ENCODE measurements at regions not wholly inside any gene's neighbourhood (a gene's known extent, or its start where the extent isn't known, plus 50 kb on each side); places are given as distances from the start of the nearest gene placed in this dataset.

- no peaks in the 10 kb centered on the region for H3K27me3 ChIP-seq (replicated peaks; ENCODE audit: control insufficient read depth, insufficient read depth, low read length)
- no peaks in the 10 kb centered on the region for H3K9me3 ChIP-seq (ENCODE audit: control insufficient read depth, low read length)
These were observed 332.6 kb upstream of the SMC2 start for GRCh38 chr9:103761466-103761865.

GRCh38 chr9:103789686-103790085 lies 304.4 kb upstream of the SMC2 start:
- H3K4me1 ChIP-seq (ENCODE audit: control insufficient read depth, insufficient read depth, low read length) = no peaks in the 10 kb centered on the region
- DNase-seq (ENCODE audit: low read depth) = peak; percentile 5
- no peaks in the 10 kb centered on the region for H3K36me3 ChIP-seq (ENCODE audit: control insufficient read depth, insufficient read depth, low read length, severe bottlenecking)
- H3K9me3 ChIP-seq (ENCODE audit: control insufficient read depth, low read length) = no peaks in the 10 kb centered on the region
- H3K27me3 ChIP-seq (replicated peaks; ENCODE audit: control insufficient read depth, insufficient read depth, low read length) = no peaks in the 10 kb centered on the region
- H3K4me3 ChIP-seq (ENCODE audit: low read length) = no peak overlapping the region
- H3K9ac ChIP-seq (ENCODE audit: low read length) = no peak overlapping the region

More at GRCh38 chr9:103761466-103761865, 332.6 kb upstream of the SMC2 start:
- DNase-seq (ENCODE audit: low read depth) = no peak
- Histone ChIP-seq H3K9ac (ENCODE audit: low read length) (no peak overlapping the region), H3K36me3 (ENCODE audit: control insufficient read depth, insufficient read depth, low read length, severe bottlenecking) (no peaks in the 10 kb centered on the region), H3K4me3 (ENCODE audit: low read length) (no peak overlapping the region), H3K4me1 (ENCODE audit: control insufficient read depth, insufficient read depth, low read length) (no peaks in the 10 kb centered on the region)

- no peak overlapping the region for H3K9ac ChIP-seq (ENCODE audit: low read length)
- H3K4me1 ChIP-seq (ENCODE audit: control insufficient read depth, insufficient read depth, low read length) = peaks cover 4% of the 10 kb centered on the region
- no peaks in the 10 kb centered on the region for H3K36me3 ChIP-seq (ENCODE audit: control insufficient read depth, insufficient read depth, low read length, severe bottlenecking)
- no peaks in the 10 kb centered on the region for H3K27me3 ChIP-seq (replicated peaks; ENCODE audit: control insufficient read depth, insufficient read depth, low read length)
- no peak overlapping the region for H3K4me3 ChIP-seq (ENCODE audit: low read length)
- H3K9me3 ChIP-seq (ENCODE audit: control insufficient read depth, low read length) = no peaks in the 10 kb centered on the region
- peak; percentile 46 for DNase-seq (ENCODE audit: low read depth)
These were observed 295.5 kb upstream of the SMC2 start for GRCh38 chr9:103798620-103799019.

- Histone ChIP-seq H3K27me3 (replicated peaks; ENCODE audit: control insufficient read depth, insufficient read depth, low read length) (no peaks in the 10 kb centered on the region), H3K36me3 (ENCODE audit: control insufficient read depth, insufficient read depth, low read length, severe bottlenecking) (no peaks in the 10 kb centered on the region), H3K4me3 (ENCODE audit: low read length) (no peak overlapping the region), H3K4me1 (ENCODE audit: control insufficient read depth, insufficient read depth, low read length) (peaks cover 4% of the 10 kb centered on the region), H3K9ac (ENCODE audit: low read length) (no peak overlapping the region), H3K9me3 (ENCODE audit: control insufficient read depth, low read length) (no peaks in the 10 kb centered on the region)
- DNase-seq (ENCODE audit: low read depth) = no peak
These were observed 294.1 kb upstream of the SMC2 start for GRCh38 chr9:103799959-103800358.

- no peaks in the 10 kb centered on the region for H3K36me3 ChIP-seq (ENCODE audit: control insufficient read depth, insufficient read depth, low read length, severe bottlenecking)
- H3K27me3 ChIP-seq (replicated peaks; ENCODE audit: control insufficient read depth, insufficient read depth, low read length) = no peaks in the 10 kb centered on the region
- peaks cover 4% of the 10 kb centered on the region for H3K4me1 ChIP-seq (ENCODE audit: control insufficient read depth, insufficient read depth, low read length)
- DNase-seq (ENCODE audit: low read depth) = peak; percentile 18
- no peak overlapping the region for H3K9ac ChIP-seq (ENCODE audit: low read length)
- no peaks in the 10 kb centered on the region for H3K9me3 ChIP-seq (ENCODE audit: control insufficient read depth, low read length)
- H3K4me3 ChIP-seq (ENCODE audit: low read length) = no peak overlapping the region
These were observed 292.0 kb upstream of the SMC2 start for GRCh38 chr9:103802068-103802467.

GRCh38 chr9:103803245-103803644 lies 290.9 kb upstream of the SMC2 start:
- H3K9ac ChIP-seq (ENCODE audit: low read length) = no peak overlapping the region
- peaks cover 4% of the 10 kb centered on the region for H3K4me1 ChIP-seq (ENCODE audit: control insufficient read depth, insufficient read depth, low read length)
- no peak for DNase-seq (ENCODE audit: low read depth)
- no peaks in the 10 kb centered on the region for H3K36me3 ChIP-seq (ENCODE audit: control insufficient read depth, insufficient read depth, low read length, severe bottlenecking)
- H3K4me3 ChIP-seq (ENCODE audit: low read length) = no peak overlapping the region
- H3K27me3 ChIP-seq (replicated peaks; ENCODE audit: control insufficient read depth, insufficient read depth, low read length) = no peaks in the 10 kb centered on the region
- no peaks in the 10 kb centered on the region for H3K9me3 ChIP-seq (ENCODE audit: control insufficient read depth, low read length)

GRCh38 chr9:103804077-103804735 lies 289.9 kb upstream of the SMC2 start:
- no peaks in the 10 kb centered on the region for H3K27me3 ChIP-seq (replicated peaks; ENCODE audit: control insufficient read depth, insufficient read depth, low read length)
- no peaks in the 10 kb centered on the region for H3K36me3 ChIP-seq (ENCODE audit: control insufficient read depth, insufficient read depth, low read length, severe bottlenecking)
- no peak overlapping the region for H3K4me3 ChIP-seq (ENCODE audit: low read length)
- peak; percentile 12 for DNase-seq (ENCODE audit: low read depth)
- H3K9ac ChIP-seq (ENCODE audit: low read length) = no peak overlapping the region
- no peaks in the 10 kb centered on the region for H3K4me1 ChIP-seq (ENCODE audit: control insufficient read depth, insufficient read depth, low read length)
- no peaks in the 10 kb centered on the region for H3K9me3 ChIP-seq (ENCODE audit: control insufficient read depth, low read length)

GRCh38 chr9:103809745-103810144 lies 284.4 kb upstream of the SMC2 start:
- no peak for DNase-seq (ENCODE audit: low read depth)
- Histone ChIP-seq H3K9ac (ENCODE audit: low read length) (no peak overlapping the region), H3K4me3 (ENCODE audit: low read length) (no peak overlapping the region), H3K27me3 (replicated peaks; ENCODE audit: control insufficient read depth, insufficient read depth, low read length) (no peaks in the 10 kb centered on the region), H3K4me1 (ENCODE audit: control insufficient read depth, insufficient read depth, low read length) (no peaks in the 10 kb centered on the region), H3K36me3 (ENCODE audit: control insufficient read depth, insufficient read depth, low read length, severe bottlenecking) (no peaks in the 10 kb centered on the region), H3K9me3 (ENCODE audit: control insufficient read depth, low read length) (no peaks in the 10 kb centered on the region)

- no peak for DNase-seq (ENCODE audit: low read depth)
These were observed 282.6 kb upstream of the SMC2 start for GRCh38 chr9:103811462-103811861.

GRCh38 chr9:103816146-103816545 lies 278.0 kb upstream of the SMC2 start:
- H3K36me3 ChIP-seq (ENCODE audit: control insufficient read depth, insufficient read depth, low read length, severe bottlenecking) = no peaks in the 10 kb centered on the region
- H3K4me3 ChIP-seq (ENCODE audit: low read length) = no peak overlapping the region
- no peaks in the 10 kb centered on the region for H3K4me1 ChIP-seq (ENCODE audit: control insufficient read depth, insufficient read depth, low read length)
- H3K27me3 ChIP-seq (replicated peaks; ENCODE audit: control insufficient read depth, insufficient read depth, low read length) = no peaks in the 10 kb centered on the region
- no peaks in the 10 kb centered on the region for H3K9me3 ChIP-seq (ENCODE audit: control insufficient read depth, low read length)
- H3K9ac ChIP-seq (ENCODE audit: low read length) = no peak overlapping the region
- no peak for DNase-seq (ENCODE audit: low read depth)

More at GRCh38 chr9:103811462-103811861, 282.6 kb upstream of the SMC2 start:
- Histone ChIP-seq H3K4me1 (ENCODE audit: control insufficient read depth, insufficient read depth, low read length) (no peaks in the 10 kb centered on the region), H3K36me3 (ENCODE audit: control insufficient read depth, insufficient read depth, low read length, severe bottlenecking) (no peaks in the 10 kb centered on the region), H3K4me3 (ENCODE audit: low read length) (no peak overlapping the region), H3K9me3 (ENCODE audit: control insufficient read depth, low read length) (no peaks in the 10 kb centered on the region), H3K9ac (ENCODE audit: low read length) (no peak overlapping the region), H3K27me3 (replicated peaks; ENCODE audit: control insufficient read depth, insufficient read depth, low read length) (no peaks in the 10 kb centered on the region)

GRCh38 chr9:103819936-103820335 lies 274.2 kb upstream of the SMC2 start:
- no peaks in the 10 kb centered on the region for H3K9me3 ChIP-seq (ENCODE audit: control insufficient read depth, low read length)
- no peaks in the 10 kb centered on the region for H3K36me3 ChIP-seq (ENCODE audit: control insufficient read depth, insufficient read depth, low read length, severe bottlenecking)
- no peaks in the 10 kb centered on the region for H3K27me3 ChIP-seq (replicated peaks; ENCODE audit: control insufficient read depth, insufficient read depth, low read length)
- no peak overlapping the region for H3K4me3 ChIP-seq (ENCODE audit: low read length)
- no peak for DNase-seq (ENCODE audit: low read depth)
- no peak overlapping the region for H3K9ac ChIP-seq (ENCODE audit: low read length)
- no peaks in the 10 kb centered on the region for H3K4me1 ChIP-seq (ENCODE audit: control insufficient read depth, insufficient read depth, low read length)

- Histone ChIP-seq H3K4me1 (ENCODE audit: control insufficient read depth, insufficient read depth, low read length) (no peaks in the 10 kb centered on the region), H3K36me3 (ENCODE audit: control insufficient read depth, insufficient read depth, low read length, severe bottlenecking) (no peaks in the 10 kb centered on the region), H3K4me3 (ENCODE audit: low read length) (no peak overlapping the region), H3K27me3 (replicated peaks; ENCODE audit: control insufficient read depth, insufficient read depth, low read length) (no peaks in the 10 kb centered on the region), H3K9me3 (ENCODE audit: control insufficient read depth, low read length) (no peaks in the 10 kb centered on the region), H3K9ac (ENCODE audit: low read length) (no peak overlapping the region)
- no peak for DNase-seq (ENCODE audit: low read depth)
These were observed 273.0 kb upstream of the SMC2 start for GRCh38 chr9:103821115-103821514.

All from adipocyte (in vitro differentiated cells).